ENCODE measurements at regions not wholly inside any gene's neighbourhood (a gene's known extent, or its start where the extent isn't known, plus 50 kb on each side); places are given as distances from the start of the nearest gene placed in this dataset.

GRCh38 chr13:97686594-97686993 is 252.6 kb downstream of the RAP2A start:
- H3K9me1 ChIP-seq (ENCODE audit: control insufficient read depth, insufficient read depth, low read length), result no peaks in the 10 kb centered on the region
- ATAC-seq (no peak), FAIRE-seq (no peak), DNase-seq (ENCODE audit: extremely low read depth in 1 of 4, low spot score in 3 of 4) (no peak)
- ChIA-PET CTCF (ENCODE audit: low intra/inter-chr PET ratio) (no interaction called here), POLR2A (interaction anchor here (0.7 kb wide), 1 partner anchor 1547 kb away, joined by 3 read pairs; no protein-coding TSS in a partner anchor)
- no peak overlapping the region for H3K4me2 ChIP-seq (ENCODE audit: insufficient read depth, low read length)
- H3K27ac ChIP-seq (ENCODE audit: extremely low read depth, low read depth, low read length), result no peak overlapping the region
- H3K27me3 ChIP-seq (ENCODE audit: control insufficient read depth in 2 of 2, insufficient read depth in 2 of 2, low read length in 2 of 2), result no peaks in the 10 kb centered on the region
- intact Hi-C loops (cut with micrococcal nuclease), result no loop called here
- H4K20me1 ChIP-seq (replicated peaks; ENCODE audit: control insufficient read depth, insufficient read depth, low read length), result no peaks in the 10 kb centered on the region
- in situ Hi-C loops (cut with MboI), result no loop called here
- no peak overlapping the region for H2AFZ ChIP-seq (ENCODE audit: low read depth, low read length)
- H3K4me3 ChIP-seq, result no peak overlapping the region
- H3K79me2 ChIP-seq (ENCODE audit: control insufficient read depth, insufficient read depth, low read length), result no peaks in the 10 kb centered on the region
- TF ChIP-seq ZNF324 (CRISPR knock-in tag; IDR thresholded peaks at IDR 0.05), result no peak
- TF ChIP-seq, protein P1, sequence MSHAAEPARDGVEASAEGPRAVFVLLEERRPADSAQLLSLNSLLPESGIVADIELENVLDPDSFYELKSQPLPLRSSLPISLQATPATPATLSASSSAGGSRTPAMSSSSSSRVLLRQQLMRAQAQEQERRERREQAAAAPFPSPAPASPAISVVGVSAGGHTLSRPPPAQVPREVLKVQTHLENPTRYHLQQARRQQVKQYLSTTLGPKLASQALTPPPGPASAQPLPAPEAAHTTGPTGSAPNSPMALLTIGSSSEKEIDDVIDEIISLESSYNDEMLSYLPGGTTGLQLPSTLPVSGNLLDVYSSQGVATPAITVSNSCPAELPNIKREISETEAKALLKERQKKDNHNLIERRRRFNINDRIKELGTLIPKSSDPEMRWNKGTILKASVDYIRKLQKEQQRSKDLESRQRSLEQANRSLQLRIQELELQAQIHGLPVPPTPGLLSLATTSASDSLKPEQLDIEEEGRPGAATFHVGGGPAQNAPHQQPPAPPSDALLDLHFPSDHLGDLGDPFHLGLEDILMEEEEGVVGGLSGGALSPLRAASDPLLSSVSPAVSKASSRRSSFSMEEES (CRISPR knock-in tag; IDR thresholded peaks at IDR 0.05), result peak; percentile 56
- H3K36me3 ChIP-seq (ENCODE audit: control insufficient read depth, insufficient read depth, low read length), result no peaks in the 10 kb centered on the region
- BruUV-seq (replicated peaks), result no TSS peak
- no peak overlapping the region for H3K9ac ChIP-seq (ENCODE audit: insufficient read depth in 1 of 2, low read depth in 2 of 2, low read length in 2 of 2)
- no peaks in the 10 kb centered on the region for H3K4me1 ChIP-seq (replicated peaks in 1 of 2; ENCODE audit: control insufficient read depth in 2 of 2, insufficient read depth in 2 of 2, low read length in 2 of 2)
- H3K9me3 ChIP-seq (replicated peaks; ENCODE audit: control insufficient read depth, insufficient read depth, low read depth, low read length), result no peaks in the 10 kb centered on the region
- 0% methylated on average over 6 of the region's 6 CpGs for WGBS (ENCODE audit: insufficient coverage, low coverage, missing lambda C conversion rate)

DNA sequence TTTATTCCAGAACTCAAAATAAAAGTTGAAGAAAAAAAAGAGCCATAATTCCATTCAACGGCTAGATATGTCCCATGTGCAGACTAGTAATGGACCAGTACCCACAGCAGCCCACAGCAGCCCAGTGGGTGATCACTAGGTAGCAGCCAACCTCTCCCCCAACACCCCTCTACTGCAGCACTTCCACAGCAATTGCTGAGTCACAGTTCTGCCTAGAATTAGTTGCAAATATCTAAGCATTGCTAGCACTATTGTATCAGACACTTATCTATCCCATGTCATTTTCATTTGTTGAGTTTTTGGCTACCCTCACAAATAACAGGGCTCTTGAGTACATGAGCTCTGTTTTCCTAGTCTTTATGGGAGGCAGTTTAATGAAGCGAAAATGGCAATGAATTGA is 258.7 kb downstream of the RAP2A start:
- ATAC-seq (no peak), DNase-seq (ENCODE audit: extremely low read depth in 1 of 4, low spot score in 3 of 4) (no peak), FAIRE-seq (no peak)
- in situ Hi-C loops (cut with MboI), result no loop called here
- no peaks in the 10 kb centered on the region for H4K20me1 ChIP-seq (replicated peaks; ENCODE audit: control insufficient read depth, insufficient read depth, low read length)
- no peak overlapping the region for H3K4me3 ChIP-seq
- CTCF ChIA-PET (ENCODE audit: low intra/inter-chr PET ratio), result no interaction called here
- H2AFZ ChIP-seq (ENCODE audit: low read depth, low read length), result no peak overlapping the region
- POLR2A ChIA-PET, result no interaction called here
- peak; percentile 36 for TF ChIP-seq MAFG (tag; conservative IDR thresholded peaks at IDR 0.05)
- peak; percentile 52; the same call in 1 of the 2 replicates for TF ChIP-seq NFE2 (IDR thresholded peaks at IDR 0.05; ENCODE audit: low read depth)
- no peak for TF ChIP-seq CBX3 (IDR thresholded peaks at IDR 0.05; ENCODE audit: borderline replicate concordance in 1 of 2, low read length in 2 of 2)
- TF ChIP-seq BCOR (IDR thresholded peaks at IDR 0.05), result no peak
- TF ChIP-seq THRAP3 (IDR thresholded peaks at IDR 0.05; ENCODE audit: borderline replicate concordance), result no peak
- H3K9ac ChIP-seq (ENCODE audit: insufficient read depth in 1 of 2, low read depth in 2 of 2, low read length in 2 of 2), result no peak overlapping the region
- no peak overlapping the region for H3K4me2 ChIP-seq (ENCODE audit: insufficient read depth, low read length)
- H3K9me3 ChIP-seq (replicated peaks; ENCODE audit: control insufficient read depth, insufficient read depth, low read depth, low read length), result no peaks in the 10 kb centered on the region
- intact Hi-C loops (cut with micrococcal nuclease), result no loop called here
- no peak overlapping the region for H3K27ac ChIP-seq (ENCODE audit: extremely low read depth, low read depth, low read length)
- BruUV-seq (replicated peaks), result no TSS peak
- no peaks in the 10 kb centered on the region for H3K36me3 ChIP-seq (ENCODE audit: control insufficient read depth, insufficient read depth, low read length)
- H3K79me2 ChIP-seq (ENCODE audit: control insufficient read depth, insufficient read depth, low read length), result no peaks in the 10 kb centered on the region
- no peaks in the 10 kb centered on the region for H3K27me3 ChIP-seq (ENCODE audit: control insufficient read depth in 2 of 2, insufficient read depth in 2 of 2, low read length in 2 of 2)
- WGBS (ENCODE audit: insufficient coverage, low coverage, missing lambda C conversion rate), result 0% methylated on average over 2 of the region's 2 CpGs
- H3K9me1 ChIP-seq (ENCODE audit: control insufficient read depth, insufficient read depth, low read length), result no peaks in the 10 kb centered on the region
- H3K4me1 ChIP-seq (replicated peaks in 1 of 2; ENCODE audit: control insufficient read depth in 2 of 2, insufficient read depth in 2 of 2, low read length in 2 of 2), result no peaks in the 10 kb centered on the region

All from K562 (cell line).